Erythroblast (primary cell): ENCODE measurements at regions not wholly inside any gene's neighbourhood (a gene's known extent, or its start where the extent isn't known, plus 50 kb on each side); places are given as distances from the start of the nearest gene placed in this dataset.

Experiments
- GATA1 ChIP-seq: IDR thresholded peaks from 2 replicates; pipeline ENCODE4 v1.6.1; 2011; ENCODE audit warnings: low read depth, mild to moderate bottlenecking, control low read depth, low read length, moderate library complexity
- POLR2A ChIP-seq: IDR thresholded peaks from 2 replicates; pipeline ENCODE4 v1.6.1; 2011; ENCODE audit warnings: mild to moderate bottlenecking, low read length

DNA sequence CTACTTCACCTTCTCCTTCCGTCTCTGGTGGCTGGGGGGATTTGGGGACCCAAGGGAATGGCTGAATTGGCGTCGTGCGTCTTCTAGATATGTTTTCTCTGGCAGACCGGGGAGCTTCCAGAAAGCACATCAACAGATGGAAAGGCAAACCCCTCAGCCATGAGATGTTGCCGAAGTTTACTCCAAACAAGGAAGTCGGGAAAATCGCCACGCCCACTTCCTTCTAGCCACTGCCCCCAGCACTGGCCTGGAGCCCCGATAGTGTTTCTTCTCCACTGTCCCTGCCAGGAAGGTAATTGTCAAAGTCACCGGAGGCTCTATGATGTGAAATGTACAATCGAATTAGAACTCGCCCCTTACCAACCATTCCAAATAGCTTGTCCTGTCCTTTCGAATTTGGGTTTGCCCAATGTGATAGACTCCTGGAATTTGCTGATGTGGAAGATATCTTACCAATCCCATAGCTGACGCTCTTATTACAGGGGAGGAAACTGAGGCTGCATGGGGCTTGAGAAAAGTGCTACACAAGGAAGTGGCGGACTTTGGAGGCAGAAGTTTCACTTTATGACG is 191.0 kb downstream of the LSM5 start:
- TF ChIP-seq POLR2A (no peak), GATA1 (no peak)
